A549 (cell line): ENCODE measurements at regions not wholly inside any gene's neighbourhood (a gene's known extent, or its start where the extent isn't known, plus 50 kb on each side); places are given as distances from the start of the nearest gene placed in this dataset.
"Not testable (repeated sequence)": the region's sequence is repeated elsewhere in the genome, so short reads cannot be mapped to it uniquely, and the experiment has no call there.

Source experiments
- ATAC-seq, 2 experiments: fragments of 200-7000 bp in 1 of 2; fragments of >200 bp in 1 of 2; cut with Nextera tagmentation in 1 of 2; cut with Tn5 transposase in 1 of 2; 3 replicates each; pipeline versions ENCODE4 v1.8.0 to v1.9.1; 2018 to 2020; ENCODE audit warnings: mild to moderate bottlenecking in 1 of 2, moderate library complexity in 1 of 2
- CTCF ChIA-PET: fragments of 300-600 bp; sonication (Branson Sonifier 250); formaldehyde crosslinking; extraction: SDS; loops from one replicate; lab custom pipeline; 2021; ENCODE audit warnings: antibody characterized with exemption, inconsistent platforms; lab: Yijun Ruan, JAX
- POLR2A ChIA-PET: fragments of 350-600 bp; formaldehyde crosslinking; extraction: SDS; loops from one replicate; lab custom pipeline; 2021; ENCODE audit warnings: antibody characterized with exemption, inconsistent platforms; lab: Yijun Ruan, JAX
- DNase-seq, 2 experiments: peaks; one replicate each; pipeline versions ENCODE4 v3.0.0 to v3.0.0-alpha.2; 2011 to 2016; ENCODE audit warnings: low read depth in 1 of 2, low spot score in 1 of 2
- FAIRE-seq: peaks from 2 replicates; lab custom pipeline; 2011; peaks lifted over from hg19 to GRCh38; lab: Jason Lieb, UNC
- H3K27ac ChIP-seq, 2 experiments: fragments of >200 bp; sonication (Bioruptor Twin); formaldehyde crosslinking; 3 replicates each; pipeline ENCODE4 v1.5.1; 2016 to 2017
- H3K4me1 ChIP-seq: fragments of >200 bp; sonication (Bioruptor Twin); formaldehyde crosslinking; 3 replicates; pipeline ENCODE4 v1.6.1; 2016
- H3K4me2 ChIP-seq: fragments of >200 bp; sonication (Bioruptor Twin); formaldehyde crosslinking; 3 replicates; pipeline ENCODE4 v1.6.1; 2016
- H3K4me3 ChIP-seq: fragments of >200 bp; sonication (Bioruptor Twin); formaldehyde crosslinking; 3 replicates; pipeline ENCODE4 v1.5.1; 2016
- H3K9me3 ChIP-seq: fragments of >200 bp; sonication (Bioruptor Twin); formaldehyde crosslinking; 3 replicates; pipeline ENCODE4 v1.6.1; 2016
- CBX8 ChIP-seq: fragments of 200-600 bp; sonication (generic); IDR thresholded peaks from 2 replicates; pipeline ENCODE4 v1.6.1; 2016
- EHF ChIP-seq: fragments of 250-450 bp; sonication (Bioruptor Pico); IDR thresholded peaks from 2 replicates; pipeline ENCODE4 v1.5.0; 2020; ENCODE audit warnings: mild to moderate bottlenecking
- ESRRA ChIP-seq: fragments of 150-350 bp; IDR thresholded peaks from 2 replicates; pipeline ENCODE4 v1.6.1; 2014; ENCODE audit warnings: mild to moderate bottlenecking, low read length, borderline replicate concordance
- FOSB ChIP-seq: fragments of 250-450 bp; sonication (Bioruptor Pico); IDR thresholded peaks from 2 replicates; pipeline ENCODE4 v1.5.0; 2020; ENCODE audit warnings: mild to moderate bottlenecking, moderate library complexity
- FOSL2 ChIP-seq, 2 experiments: fragments of 450-650 bp in 1 of 2; fragments of >200 bp in 1 of 2; sonication (Bioruptor Twin) in 1 of 2; formaldehyde crosslinking; IDR thresholded peaks; 2 replicates each; pipeline versions ENCODE4 v1.5.0 to v1.6.1; 2016 to 2020; ENCODE audit warnings: mild to moderate bottlenecking in 1 of 2, moderate library complexity in 1 of 2
- GATA3 ChIP-seq: IDR thresholded peaks from 2 replicates; pipeline ENCODE4 v1.6.1; 2012; ENCODE audit warnings: borderline replicate concordance
- HOXB5 ChIP-seq: fragments of 250-450 bp; sonication (Bioruptor Pico); IDR thresholded peaks from 2 replicates; pipeline ENCODE4 v1.5.0; 2020; ENCODE audit warnings: mild to moderate bottlenecking, moderate library complexity
- JUN ChIP-seq, 2 experiments: fragments of >200 bp; sonication (Bioruptor Twin); formaldehyde crosslinking; IDR thresholded peaks; 2 replicates in 1 of 2; 3 replicates in 1 of 2; pipeline ENCODE4 v1.6.1; 2016 to 2017
- KDM5A ChIP-seq: fragments of 200-600 bp; sonication (generic); IDR thresholded peaks from 2 replicates; pipeline ENCODE4 v1.6.1; 2016; ENCODE audit warnings: antibody characterized with exemption, mild to moderate bottlenecking
- POLR2AphosphoS2 ChIP-seq: conservative IDR thresholded peaks from 2 replicates; pipeline ENCODE4 v1.6.1; 2012; ENCODE audit warnings: low read length, improper control_type of control experiment, inconsistent platforms
- RARB ChIP-seq: fragments of 250-450 bp; sonication (Bioruptor Pico); IDR thresholded peaks from 2 replicates; pipeline ENCODE4 v1.8.0; 2021; ENCODE audit warnings: mild to moderate bottlenecking, moderate library complexity
- RNF2 ChIP-seq: fragments of 200-600 bp; sonication (generic); IDR thresholded peaks from 2 replicates; pipeline ENCODE4 v1.6.1; 2016; ENCODE audit warnings: low read depth, mild to moderate bottlenecking, antibody characterized with exemption, moderate library complexity, borderline replicate concordance
- SMC3 ChIP-seq: fragments of >200 bp; sonication (Bioruptor Twin); formaldehyde crosslinking; IDR thresholded peaks from 3 replicates; pipeline ENCODE4 v1.6.1; 2018; ENCODE audit warnings: inconsistent platforms
- TFCP2L1 ChIP-seq: fragments of 250-450 bp; sonication (Bioruptor Pico); IDR thresholded peaks from 2 replicates; pipeline ENCODE4 v1.5.0; 2021; ENCODE audit warnings: mild to moderate bottlenecking
- TP53 ChIP-seq: fragments of 250-450 bp; sonication (Bioruptor Pico); IDR thresholded peaks from 2 replicates; pipeline ENCODE4 v1.5.0; 2021; ENCODE audit warnings: mild to moderate bottlenecking, moderate library complexity
- ZFP36 ChIP-seq: fragments of 450-650 bp; IDR thresholded peaks from 2 replicates; pipeline ENCODE4 v1.6.1; 2014; ENCODE audit warnings: borderline replicate concordance; ENCODE audit not compliant: partially characterized antibody
- ZSCAN20 ChIP-seq: fragments of 250-450 bp; sonication (Bioruptor Pico); IDR thresholded peaks from 2 replicates; pipeline ENCODE4 v1.8.0; 2022; ENCODE audit warnings: mild to moderate bottlenecking, moderate library complexity
- WGBS: methylation state at CpG from one replicate; pipeline ENCODE4 v1.1.6; 2017; ENCODE audit errors: missing lambda C conversion rate; 5-methylcytosine and 5-hydroxymethylcytosine counted together
- TF ChIP-seq, protein P1 (sequence below): IDR thresholded peaks from 2 replicates; pipeline ENCODE4 v1.6.1; 2012
- TF ChIP-seq, protein P2 (sequence below): IDR thresholded peaks from 2 replicates; pipeline ENCODE4 v1.6.1; 2012
- TF ChIP-seq, protein P3 (sequence below): fragments of >200 bp; sonication (Bioruptor Twin); formaldehyde crosslinking; IDR thresholded peaks from 3 replicates; pipeline ENCODE4 v1.5.1; 2016

DNA sequence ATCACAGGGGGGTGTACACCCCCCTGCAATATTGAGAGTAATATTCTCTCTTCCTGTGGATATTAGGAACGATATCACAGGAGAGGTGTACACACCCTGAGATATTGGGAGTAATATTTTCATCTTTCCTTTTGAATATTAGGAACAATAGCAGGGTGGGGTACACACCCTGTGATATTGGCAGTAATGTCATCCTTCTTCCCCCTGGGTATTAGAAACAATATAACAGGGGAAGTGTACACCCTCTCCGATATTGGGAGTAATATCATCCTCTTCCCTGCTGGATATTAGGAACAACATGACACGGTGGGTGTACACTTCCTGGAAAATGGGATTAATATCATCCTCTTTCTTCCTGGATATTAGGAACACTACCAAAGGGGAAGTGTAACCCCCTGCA is 57.8 kb upstream of the CEACAM21 start:
- CTCF ChIA-PET = no interaction called here
- no peaks in the 10 kb centered on the region for H3K9me3 ChIP-seq
- TF ChIP-seq POLR2AphosphoS2 (no peak), ESRRA (no peak), FOSL2 (IDR thresholded peaks at IDR 0.05) (no peak), FOSL2 (CRISPR knock-in tag; IDR thresholded peaks at IDR 0.05) (no peak), EHF (CRISPR knock-in tag) (no peak), FOSB (CRISPR knock-in tag) (no peak), HOXB5 (CRISPR knock-in tag) (no peak), SMC3 (no peak), TP53 (no peak), TFCP2L1 (CRISPR knock-in tag) (no peak), KDM5A (no peak), JUN (IDR thresholded peaks at IDR 0.05) (no peak), RARB (CRISPR knock-in tag) (no peak)
- TF ChIP-seq, protein P1, sequence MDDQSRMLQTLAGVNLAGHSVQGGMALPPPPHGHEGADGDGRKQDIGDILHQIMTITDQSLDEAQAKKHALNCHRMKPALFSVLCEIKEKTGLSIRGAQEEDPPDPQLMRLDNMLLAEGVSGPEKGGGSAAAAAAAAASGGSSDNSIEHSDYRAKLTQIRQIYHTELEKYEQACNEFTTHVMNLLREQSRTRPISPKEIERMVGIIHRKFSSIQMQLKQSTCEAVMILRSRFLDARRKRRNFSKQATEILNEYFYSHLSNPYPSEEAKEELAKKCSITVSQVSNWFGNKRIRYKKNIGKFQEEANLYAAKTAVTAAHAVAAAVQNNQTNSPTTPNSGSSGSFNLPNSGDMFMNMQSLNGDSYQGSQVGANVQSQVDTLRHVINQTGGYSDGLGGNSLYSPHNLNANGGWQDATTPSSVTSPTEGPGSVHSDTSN = no peak
- TF ChIP-seq, protein P2, sequence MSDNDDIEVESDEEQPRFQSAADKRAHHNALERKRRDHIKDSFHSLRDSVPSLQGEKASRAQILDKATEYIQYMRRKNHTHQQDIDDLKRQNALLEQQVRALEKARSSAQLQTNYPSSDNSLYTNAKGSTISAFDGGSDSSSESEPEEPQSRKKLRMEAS = no peak
- WGBS = 11% methylated on average over 3 of the region's 3 CpGs
- ATAC-seq (no peak), DNase-seq (no peak), FAIRE-seq (no peak)
- H3K4me1 ChIP-seq = peaks cover 10% of the 10 kb centered on the region; the same call in 2 of the 3 replicates
- no peak overlapping the region for H3K4me3 ChIP-seq
- POLR2A ChIA-PET = no interaction called here
- no peak overlapping the region for H3K27ac ChIP-seq
- H3K4me2 ChIP-seq = no peak overlapping the region

DNA sequence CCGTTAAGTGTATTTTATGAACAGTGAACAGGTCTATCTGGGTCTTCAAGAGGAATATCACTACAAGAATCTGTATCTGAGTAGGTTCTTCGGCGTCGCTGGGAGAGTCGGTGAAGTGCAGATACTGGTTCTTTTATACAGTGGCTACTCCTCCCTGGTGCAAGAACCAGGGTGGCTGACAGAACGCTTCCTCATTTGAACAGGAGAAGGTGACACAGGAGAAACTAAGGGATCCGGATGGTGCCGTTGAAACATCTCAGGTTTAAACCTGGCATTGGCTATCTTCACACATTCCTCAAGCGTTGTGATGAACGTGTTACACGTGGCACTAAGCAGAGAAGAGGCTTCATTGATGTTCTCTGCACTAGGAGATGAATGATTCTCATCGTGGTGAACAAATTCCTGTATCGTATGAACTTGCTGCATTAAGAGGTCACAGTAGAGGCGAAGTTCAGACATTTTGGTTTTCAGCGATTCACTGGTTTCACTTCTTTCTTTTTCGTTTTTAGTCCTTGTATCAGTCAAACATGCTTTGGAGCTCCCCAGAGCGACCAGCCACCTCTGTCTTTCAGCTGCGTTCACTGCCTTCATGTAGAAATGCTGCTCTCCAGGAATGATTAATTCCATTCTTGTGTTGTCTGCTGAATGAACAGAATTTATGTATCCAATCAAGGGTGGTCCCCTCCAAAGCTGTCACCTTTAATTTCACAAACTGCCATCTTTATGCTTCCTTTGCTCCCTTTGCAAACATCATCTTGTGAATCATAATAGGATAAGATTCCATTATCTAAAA is 54.6 kb upstream of the CEACAM21 start:
- TF ChIP-seq RNF2 (peak; percentile 97), ZFP36 (peak; percentile 77), CBX8 (peak; percentile 90)
- TF ChIP-seq, all 56 proteins: peak for 3; not testable (repeated sequence) for 53
- DNase-seq, H3K9me3 ChIP-seq, POLR2A ChIA-PET, H3K27ac ChIP-seq, H3K4me1 ChIP-seq: not testable (repeated sequence)
- CTCF ChIA-PET = interaction anchor here (1.1 to 1.4 kb wide), 2 partner anchors 11 to 71 kb away, joined by 3 to 4 read pairs; no protein-coding TSS in a partner anchor
- Histone ChIP-seq H3K4me3 (peak overlapping the region; percentile 34; the same call in 2 of the 3 replicates), H3K4me2 (peak overlapping the region; percentile 76)
- ATAC-seq (peak in 1 of 2 experiments; percentile 34; a peak in 3 of 6 replicates), FAIRE-seq (peak; percentile 100)
- 38% methylated on average over 18 of the region's 18 CpGs for WGBS

DNA sequence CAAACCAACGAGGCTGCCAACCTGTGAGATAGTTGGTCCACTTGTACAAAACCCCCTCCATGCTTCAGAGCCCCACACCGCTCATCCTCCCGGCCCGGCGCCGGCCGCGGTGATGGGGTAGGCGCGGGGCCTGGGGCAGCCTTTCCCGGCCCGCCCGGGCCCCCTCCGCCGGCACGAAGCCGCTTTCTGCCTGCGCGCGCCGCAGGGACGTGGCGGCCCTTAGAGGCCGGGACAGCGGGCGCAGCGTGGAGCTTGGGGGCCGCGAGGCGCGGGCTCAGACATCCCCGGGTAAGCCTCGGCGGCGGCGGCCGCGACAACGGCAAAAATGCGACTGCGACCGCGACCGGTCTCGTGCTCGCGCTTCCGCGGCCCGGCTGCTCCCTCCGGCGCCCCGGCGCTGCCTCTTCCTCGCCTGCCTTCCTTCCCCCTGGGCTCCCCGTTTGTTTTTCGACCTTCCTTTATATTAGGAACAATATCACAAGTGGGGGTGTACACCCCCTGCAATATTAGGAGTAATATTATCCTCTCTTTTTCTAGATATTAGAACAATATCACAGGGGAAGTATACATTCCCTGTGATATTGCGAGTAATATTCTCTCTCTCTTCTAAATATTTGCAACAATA is 53.9 kb upstream of the CEACAM21 start:
- H3K27ac ChIP-seq = 0 out of 6 replicates have a peak overlapping the region, but pooled peaks of 1 of the 2 experiments have one; percentile 19
- peaks cover 2% of the 10 kb centered on the region; the same call in 1 of the 3 replicates for H3K9me3 ChIP-seq
- ChIA-PET CTCF (interaction anchor here (1.4 kb wide), 1 partner anchor 72 kb away, joined by 4 read pairs; no protein-coding TSS in a partner anchor), POLR2A (no interaction called here)
- FAIRE-seq = no peak
- TF ChIP-seq GATA3 = no peak
- no peak for TF ChIP-seq EHF (CRISPR knock-in tag)
- TF ChIP-seq ZSCAN20 (CRISPR knock-in tag) = no peak
- TF ChIP-seq ZFP36 = peak; percentile 29
- TF ChIP-seq, protein P3, sequence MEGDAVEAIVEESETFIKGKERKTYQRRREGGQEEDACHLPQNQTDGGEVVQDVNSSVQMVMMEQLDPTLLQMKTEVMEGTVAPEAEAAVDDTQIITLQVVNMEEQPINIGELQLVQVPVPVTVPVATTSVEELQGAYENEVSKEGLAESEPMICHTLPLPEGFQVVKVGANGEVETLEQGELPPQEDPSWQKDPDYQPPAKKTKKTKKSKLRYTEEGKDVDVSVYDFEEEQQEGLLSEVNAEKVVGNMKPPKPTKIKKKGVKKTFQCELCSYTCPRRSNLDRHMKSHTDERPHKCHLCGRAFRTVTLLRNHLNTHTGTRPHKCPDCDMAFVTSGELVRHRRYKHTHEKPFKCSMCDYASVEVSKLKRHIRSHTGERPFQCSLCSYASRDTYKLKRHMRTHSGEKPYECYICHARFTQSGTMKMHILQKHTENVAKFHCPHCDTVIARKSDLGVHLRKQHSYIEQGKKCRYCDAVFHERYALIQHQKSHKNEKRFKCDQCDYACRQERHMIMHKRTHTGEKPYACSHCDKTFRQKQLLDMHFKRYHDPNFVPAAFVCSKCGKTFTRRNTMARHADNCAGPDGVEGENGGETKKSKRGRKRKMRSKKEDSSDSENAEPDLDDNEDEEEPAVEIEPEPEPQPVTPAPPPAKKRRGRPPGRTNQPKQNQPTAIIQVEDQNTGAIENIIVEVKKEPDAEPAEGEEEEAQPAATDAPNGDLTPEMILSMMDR = no peak
- TF ChIP-seq RNF2 = peak; percentile 83; the same call in 1 of the 2 replicates
- no peak for TF ChIP-seq KDM5A
- peak; percentile 41; the same call in 1 of the 2 replicates for TF ChIP-seq CBX8
- 8% methylated on average over 35 of the region's 58 CpGs for WGBS
- DNase-seq = no peak
- peak; percentile 43 to 71 for ATAC-seq
- peak overlapping the region; percentile 34 for H3K4me3 ChIP-seq
- peak overlapping the region; percentile 76 for H3K4me2 ChIP-seq
- peaks cover 10% of the 10 kb centered on the region; the same call in 2 of the 3 replicates for H3K4me1 ChIP-seq
